Activated CD4-positive, alpha-beta T cell treated with anti-CD3 and anti-CD28 coated beads for 36 hours (primary cell): ENCODE measurements at regions not wholly inside any gene's neighbourhood (a gene's known extent, or its start where the extent isn't known, plus 50 kb on each side); places are given as distances from the start of the nearest gene placed in this dataset.

Experiments
- ATAC-seq: fragments of 200-7000 bp; cut with Tn5 transposase; one replicate; pipeline ENCODE4 v1.10.0; 2021; ENCODE audit warnings: mild to moderate bottlenecking, moderate library complexity
- CTCF ChIA-PET: fragments of 350-600 bp; sonication (Branson Sonifier 250); formaldehyde crosslinking; loops from one replicate; lab custom pipeline; 2021; ENCODE audit warnings: antibody characterized with exemption; lab: Charles Lee
- POLR2A ChIA-PET: fragments of 350-600 bp; sonication (Branson Sonifier 250); formaldehyde crosslinking; loops from one replicate; lab custom pipeline; 2021; ENCODE audit warnings: antibody characterized with exemption, inconsistent platforms; lab: Charles Lee
- DNase-seq: peaks from one replicate; pipeline ENCODE4 v3.0.0-alpha.2; 2020
- H3K27ac Mint-ChIP-seq: one replicate; pipeline ENCODE4 v1.8.0; 2021; ENCODE audit warnings: mixed read lengths
- H3K27me3 Mint-ChIP-seq: one replicate; pipeline ENCODE4 v1.8.0; 2021; ENCODE audit warnings: mixed read lengths
- H3K36me3 Mint-ChIP-seq: one replicate; pipeline ENCODE4 v1.8.0; 2021; ENCODE audit warnings: low read depth, mixed read lengths
- H3K4me1 Mint-ChIP-seq: one replicate; pipeline ENCODE4 v1.8.0; 2021; ENCODE audit warnings: mixed read lengths
- H3K4me3 Mint-ChIP-seq: one replicate; pipeline ENCODE4 v1.8.0; 2021; ENCODE audit warnings: mild to moderate bottlenecking, moderate library complexity, mixed read lengths
- H3K9me3 Mint-ChIP-seq: one replicate; pipeline ENCODE4 v1.8.0; 2021; ENCODE audit warnings: low read depth, mixed read lengths
- intact Hi-C, 2 experiments: fragments of 100-400 bp; cut with DNase I in 1 of 2; cut with micrococcal nuclease in 1 of 2; formaldehyde crosslinking; loops; one replicate each; pipeline versions ENCODE4 v1.14.2 to v1.15.1; 2022 to 2024; cut with DNase I, micrococcal nuclease

DNA sequence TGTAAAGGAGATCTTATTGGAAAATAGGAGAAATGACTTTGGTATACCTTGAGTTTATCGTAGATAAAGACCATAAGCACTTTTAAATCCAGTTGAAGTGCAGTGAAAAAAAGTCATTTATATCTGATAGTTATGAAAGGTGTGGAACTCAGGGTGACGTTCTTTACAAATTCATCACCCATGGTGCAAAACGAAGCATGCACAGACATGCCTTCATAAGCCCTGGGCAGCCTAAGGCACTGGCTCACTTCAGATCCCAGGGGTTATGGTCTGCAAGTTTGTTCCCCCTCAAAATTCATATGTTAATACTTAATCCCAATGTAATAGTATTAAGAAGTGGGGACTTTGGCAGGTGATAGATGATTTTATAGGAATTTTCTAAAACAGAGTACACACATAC lies 1216.4 kb upstream of the USP15 start:
- DNase-seq (no peak), ATAC-seq (no peak)
- no peaks in the 10 kb centered on the region for H3K4me1 Mint-ChIP-seq
- POLR2A ChIA-PET, result no interaction called here
- intact Hi-C loops, result no loop called here
- H3K4me3 Mint-ChIP-seq, result no peak overlapping the region
- no peaks in the 10 kb centered on the region for H3K36me3 Mint-ChIP-seq
- H3K27me3 Mint-ChIP-seq, result no peaks in the 10 kb centered on the region
- H3K9me3 Mint-ChIP-seq, result peaks cover 2% of the 10 kb centered on the region
- CTCF ChIA-PET, result no interaction called here
- no peak overlapping the region for H3K27ac Mint-ChIP-seq

DNA sequence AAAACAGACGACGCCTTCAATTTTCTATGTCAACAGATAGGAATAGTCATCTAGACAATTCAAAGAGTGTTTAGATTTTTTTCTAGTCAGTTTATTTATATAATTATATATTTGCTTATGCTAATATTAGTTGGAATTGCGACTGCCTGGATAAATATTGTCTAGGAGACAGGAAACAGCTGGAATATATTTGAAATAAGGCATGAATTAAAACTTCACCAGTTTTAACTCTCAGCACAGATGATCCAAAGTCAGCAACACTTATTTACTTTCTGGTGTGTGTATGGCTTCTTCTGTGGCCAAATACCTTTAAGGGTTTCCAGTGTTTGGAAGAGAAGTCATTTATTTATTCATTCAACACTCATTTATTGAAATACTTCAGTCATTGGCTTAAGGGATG lies 1215.4 kb upstream of the USP15 start:
- no peaks in the 10 kb centered on the region for H3K4me1 Mint-ChIP-seq
- CTCF ChIA-PET, result no interaction called here
- ATAC-seq, result no peak

DNA sequence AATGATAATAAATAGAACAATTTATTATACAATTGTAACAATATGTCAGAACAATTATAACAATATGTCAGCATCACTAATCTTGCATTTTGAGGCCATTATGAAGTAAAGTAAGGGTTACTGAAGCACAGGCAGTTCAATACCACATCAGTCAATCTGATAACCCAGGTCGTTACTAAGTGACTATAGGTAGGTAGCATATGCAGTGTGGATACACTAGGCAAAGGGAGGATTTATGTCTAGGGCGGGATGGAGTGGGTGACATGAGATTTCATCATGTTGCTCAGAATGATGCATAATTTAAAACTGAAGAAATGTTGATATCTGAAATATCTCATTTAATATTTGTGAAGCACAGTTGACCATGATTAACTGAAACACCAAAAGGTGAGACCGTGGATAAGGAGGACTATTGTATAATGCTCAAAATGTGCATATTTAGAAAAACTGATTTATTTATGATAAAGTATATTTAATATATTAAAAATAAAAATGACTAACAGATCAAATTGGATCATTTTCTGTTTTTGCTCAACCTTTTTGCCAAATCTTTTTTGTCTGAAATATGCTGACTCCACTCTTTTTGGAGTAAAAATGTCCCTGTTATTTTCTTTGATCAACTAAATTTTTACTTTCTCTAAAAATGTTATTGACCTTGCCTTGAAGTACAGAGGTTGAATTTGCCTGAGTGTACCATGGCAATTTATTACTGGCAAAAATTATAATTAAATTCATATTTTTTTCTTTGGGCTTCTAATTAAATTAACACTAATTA lies 1189.4 kb upstream of the USP15 start:
- Mint-ChIP-seq H3K36me3 (no peaks in the 10 kb centered on the region), H3K4me3 (no peak overlapping the region), H3K9me3 (no peaks in the 10 kb centered on the region), H3K27ac (no peak overlapping the region), H3K27me3 (no peaks in the 10 kb centered on the region), H3K4me1 (no peaks in the 10 kb centered on the region)
- CTCF ChIA-PET, result no interaction called here
- POLR2A ChIA-PET, result no interaction called here
- ATAC-seq (no peak), DNase-seq (no peak)
- intact Hi-C loops, result no loop called here

More for the DNA sequence above, 1215.4 kb upstream of the USP15 start:
- Mint-ChIP-seq H3K4me3 (no peak overlapping the region), H3K27me3 (no peaks in the 10 kb centered on the region), H3K36me3 (no peaks in the 10 kb centered on the region), H3K9me3 (peaks cover 2% of the 10 kb centered on the region), H3K27ac (no peak overlapping the region)
- DNase-seq, result no peak
- intact Hi-C loops, result no loop called here
- POLR2A ChIA-PET, result no interaction called here

DNA sequence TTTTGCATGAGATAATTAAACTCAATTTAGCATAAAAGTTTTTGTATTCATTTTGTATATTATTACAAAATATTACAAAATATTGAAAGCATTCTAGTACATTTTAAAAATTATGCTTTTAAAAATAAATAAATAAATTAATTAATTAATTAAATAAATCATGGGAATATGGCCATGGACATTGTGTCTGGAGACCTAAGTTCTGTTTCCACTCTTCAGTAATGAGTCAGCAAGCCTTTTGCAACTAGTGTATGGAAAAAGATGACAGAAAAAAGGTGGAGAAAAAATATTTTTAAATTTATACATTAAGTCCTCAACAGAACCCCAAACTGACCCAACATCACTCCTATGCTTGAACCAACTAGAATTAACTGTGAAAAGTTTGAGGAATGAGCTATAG lies 1187.5 kb upstream of the USP15 start:
- Mint-ChIP-seq H3K27ac (no peak overlapping the region), H3K9me3 (no peaks in the 10 kb centered on the region), H3K27me3 (no peaks in the 10 kb centered on the region), H3K4me3 (no peak overlapping the region), H3K36me3 (no peaks in the 10 kb centered on the region), H3K4me1 (no peaks in the 10 kb centered on the region)
- ATAC-seq, result no peak
- ChIA-PET CTCF (no interaction called here), POLR2A (no interaction called here)
- intact Hi-C loops, result no loop called here
- DNase-seq, result no peak

DNA sequence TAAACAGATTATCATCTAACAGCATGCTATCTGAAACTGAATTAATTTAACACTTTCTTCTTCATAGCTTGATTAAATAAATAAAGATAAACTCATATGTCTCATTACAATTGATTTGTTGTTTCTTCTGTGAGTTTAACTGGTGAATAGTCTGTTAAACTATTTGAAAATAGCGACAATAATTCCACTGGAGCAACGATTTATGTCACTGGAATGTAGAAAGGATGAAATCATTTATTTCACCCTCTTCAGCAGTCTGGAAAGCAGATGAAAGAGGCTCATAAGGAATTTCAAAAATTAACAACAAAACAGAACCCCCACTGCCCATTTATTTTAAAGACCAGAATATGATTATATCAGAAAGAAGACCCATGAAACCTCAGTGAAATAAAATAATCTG lies 1165.1 kb upstream of the USP15 start:
- no peak for ATAC-seq
- CTCF ChIA-PET, result no interaction called here
- Mint-ChIP-seq H3K4me3 (no peak overlapping the region), H3K9me3 (no peaks in the 10 kb centered on the region), H3K27ac (no peak overlapping the region), H3K27me3 (no peaks in the 10 kb centered on the region), H3K36me3 (no peaks in the 10 kb centered on the region), H3K4me1 (no peaks in the 10 kb centered on the region)
- no peak for DNase-seq
- intact Hi-C loops, result no loop called here
- POLR2A ChIA-PET, result no interaction called here

DNA sequence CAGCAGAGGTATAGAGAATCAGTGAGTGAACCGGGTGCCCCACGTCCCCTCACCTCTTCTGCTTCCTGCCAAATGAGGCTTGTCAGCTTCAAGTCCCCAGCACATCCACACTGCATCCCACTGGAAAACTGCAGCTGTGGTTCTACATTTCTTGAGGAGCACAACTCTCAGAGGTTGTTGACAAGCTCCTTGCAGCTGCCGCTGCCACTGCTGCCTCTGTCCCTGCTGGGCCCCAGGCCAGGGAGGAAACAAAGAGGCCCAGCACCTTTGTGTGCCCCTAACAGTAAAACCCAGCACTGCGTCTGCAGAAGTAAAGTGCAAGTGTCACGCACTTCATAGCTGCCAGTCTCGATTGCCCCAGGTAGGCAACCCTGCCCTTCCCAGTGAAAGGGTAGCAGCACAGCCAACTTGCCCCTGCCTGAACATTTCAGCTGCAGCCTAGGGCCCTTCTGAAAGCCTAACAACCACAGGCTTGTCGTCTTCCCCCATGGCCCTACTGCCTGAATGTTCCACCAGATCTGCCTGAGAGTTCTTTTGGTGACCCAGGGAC lies 1162.1 kb upstream of the USP15 start:
- Mint-ChIP-seq H3K4me3 (no peak overlapping the region), H3K4me1 (no peaks in the 10 kb centered on the region), H3K9me3 (peaks cover 3% of the 10 kb centered on the region), H3K27me3 (no peaks in the 10 kb centered on the region), H3K36me3 (no peaks in the 10 kb centered on the region), H3K27ac (no peak overlapping the region)
- intact Hi-C loops, result no loop called here
- POLR2A ChIA-PET, result no interaction called here
- CTCF ChIA-PET, result no interaction called here
- DNase-seq (no peak), ATAC-seq (no peak)

DNA sequence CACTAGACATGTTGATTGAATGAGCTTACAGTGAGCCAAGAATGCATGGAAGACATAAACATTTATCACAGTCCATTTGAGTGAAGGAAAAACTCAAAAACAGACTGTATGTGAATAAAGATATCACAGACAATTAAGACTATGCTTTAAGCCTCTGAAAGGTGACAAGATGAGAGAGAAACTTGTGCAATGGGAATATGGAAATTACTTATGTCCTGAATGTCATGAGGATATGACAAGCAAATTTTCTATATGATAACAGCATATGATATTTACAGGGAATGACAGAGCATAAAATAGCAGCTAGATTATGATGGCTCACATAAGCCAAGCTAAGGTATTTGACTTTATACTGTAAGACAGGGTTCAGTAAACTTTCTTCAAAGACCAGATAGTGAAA lies 1153.1 kb upstream of the USP15 start:
- ATAC-seq (no peak), DNase-seq (no peak)
- POLR2A ChIA-PET, result no interaction called here
- no peak overlapping the region for H3K4me3 Mint-ChIP-seq
- CTCF ChIA-PET, result no interaction called here
- H3K9me3 Mint-ChIP-seq, result peaks cover 14% of the 10 kb centered on the region
- H3K4me1 Mint-ChIP-seq, result no peaks in the 10 kb centered on the region
- H3K36me3 Mint-ChIP-seq, result no peaks in the 10 kb centered on the region
- intact Hi-C loops, result no loop called here
- no peaks in the 10 kb centered on the region for H3K27me3 Mint-ChIP-seq
- H3K27ac Mint-ChIP-seq, result no peak overlapping the region

DNA sequence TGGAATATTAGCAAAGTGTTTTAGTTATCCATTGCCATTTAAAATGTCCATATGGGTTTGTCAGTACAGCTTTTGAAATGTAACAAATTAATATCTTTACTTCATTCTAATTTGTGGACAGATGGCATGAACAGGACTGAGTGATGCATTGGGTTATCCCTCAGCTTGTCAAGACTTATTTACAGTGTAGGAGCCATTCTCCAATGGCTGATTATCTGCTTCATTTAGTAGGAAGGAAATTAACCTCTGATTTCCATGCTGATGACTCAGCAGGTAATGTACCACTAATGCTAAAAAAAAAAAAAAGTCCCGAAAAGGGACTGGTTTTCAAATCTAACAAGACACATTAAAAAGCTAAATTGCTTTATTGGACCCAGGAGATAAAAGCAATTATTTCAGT lies 1149.0 kb upstream of the USP15 start:
- H3K4me1 Mint-ChIP-seq, result no peaks in the 10 kb centered on the region
- no peak for DNase-seq
- no peak overlapping the region for H3K4me3 Mint-ChIP-seq
- ChIA-PET POLR2A (no interaction called here), CTCF (interaction anchor here (0.5 kb wide), 1 partner anchor 134 kb away, joined by 3 read pairs; no protein-coding TSS in a partner anchor)
- H3K9me3 Mint-ChIP-seq, result peaks cover 5% of the 10 kb centered on the region
- ATAC-seq, result no peak
- H3K27ac Mint-ChIP-seq, result no peak overlapping the region
- intact Hi-C loops, result no loop called here
- H3K36me3 Mint-ChIP-seq, result no peaks in the 10 kb centered on the region
- no peaks in the 10 kb centered on the region for H3K27me3 Mint-ChIP-seq

DNA sequence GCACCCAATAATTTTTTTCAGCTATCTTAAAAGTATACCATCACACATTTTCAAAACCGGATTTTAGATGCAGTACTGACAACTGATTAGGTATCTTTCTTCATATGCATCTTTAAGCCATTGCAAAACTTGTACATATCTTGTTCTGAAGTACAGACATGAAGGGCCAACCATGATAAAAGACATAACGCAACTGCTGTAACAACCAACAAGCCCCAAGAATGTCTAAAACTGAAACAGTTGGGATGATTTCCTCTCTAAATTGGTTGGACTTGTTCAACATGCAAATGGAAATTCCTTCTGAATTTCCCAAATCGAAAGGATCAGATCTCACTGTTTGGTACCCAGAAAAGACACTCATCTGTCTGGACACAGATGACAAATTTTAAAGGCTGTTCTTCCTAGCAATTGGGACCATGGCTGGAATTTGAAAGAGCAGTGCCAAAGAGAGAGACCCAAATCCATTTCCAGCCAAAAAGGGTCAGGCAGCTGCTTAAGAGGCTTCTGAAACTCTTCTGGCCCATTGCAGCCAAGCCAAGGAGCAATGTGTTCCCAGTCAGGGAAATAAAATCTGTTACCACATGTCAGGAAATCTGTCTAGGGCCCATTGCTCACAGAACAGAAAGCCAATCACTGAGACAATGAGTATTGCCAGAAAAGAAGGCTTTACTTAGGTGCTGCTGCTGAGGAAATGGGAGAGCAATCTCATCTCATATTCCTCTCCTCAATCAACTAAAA lies 1122.4 kb upstream of the USP15 start:
- no peak overlapping the region for H3K4me3 Mint-ChIP-seq
- ChIA-PET CTCF (no interaction called here), POLR2A (no interaction called here)
- intact Hi-C loops, result no loop called here
- no peaks in the 10 kb centered on the region for H3K36me3 Mint-ChIP-seq
- peaks cover 15% of the 10 kb centered on the region for H3K9me3 Mint-ChIP-seq
- H3K4me1 Mint-ChIP-seq, result no peaks in the 10 kb centered on the region
- no peak for DNase-seq
- no peaks in the 10 kb centered on the region for H3K27me3 Mint-ChIP-seq
- H3K27ac Mint-ChIP-seq, result no peak overlapping the region
- ATAC-seq, result no peak

DNA sequence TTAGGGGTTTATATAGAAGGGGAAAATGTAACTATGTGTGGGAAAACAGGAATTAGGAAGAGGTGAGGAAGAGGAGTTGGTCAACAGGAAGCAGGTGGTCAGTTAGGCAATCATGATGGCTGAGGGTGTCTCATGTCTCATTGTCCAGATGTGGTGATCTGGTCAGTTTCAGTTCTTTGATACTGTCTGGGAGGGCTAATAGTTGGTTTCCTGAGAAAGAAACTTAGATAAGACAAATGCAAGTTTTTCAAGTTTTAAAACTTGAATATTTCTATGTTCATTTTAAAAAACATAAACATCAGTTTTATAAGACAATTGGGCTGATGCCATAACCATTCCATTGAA lies 1121.8 kb upstream of the USP15 start:
- ChIA-PET POLR2A (no interaction called here), CTCF (no interaction called here)
- Mint-ChIP-seq H3K9me3 (peaks cover 15% of the 10 kb centered on the region), H3K27me3 (no peaks in the 10 kb centered on the region), H3K27ac (no peak overlapping the region), H3K4me3 (no peak overlapping the region), H3K4me1 (no peaks in the 10 kb centered on the region), H3K36me3 (no peaks in the 10 kb centered on the region)
- intact Hi-C loops, result no loop called here
- no peak for DNase-seq
- no peak for ATAC-seq

DNA sequence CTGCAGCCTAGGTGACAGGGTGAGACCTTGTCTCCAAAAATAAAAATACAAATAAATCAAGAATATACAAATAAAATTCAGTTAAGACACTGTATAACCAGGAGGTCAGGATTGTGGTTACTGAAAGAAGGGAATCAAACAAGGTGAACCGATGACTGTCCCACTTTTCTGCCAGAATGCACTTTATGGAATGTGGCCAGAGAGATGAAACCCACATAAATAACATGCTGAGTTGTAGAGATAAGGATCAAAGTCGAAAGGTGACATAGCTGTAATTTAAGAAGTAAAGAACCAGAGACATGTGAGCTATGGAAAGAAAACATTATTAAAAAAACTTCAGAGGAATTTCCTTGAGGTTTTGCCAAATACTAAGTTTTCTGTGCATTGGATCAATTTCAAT lies 1098.2 kb upstream of the USP15 start:
- DNase-seq, result no peak
- ChIA-PET CTCF (no interaction called here), POLR2A (no interaction called here)
- Mint-ChIP-seq H3K4me1 (no peaks in the 10 kb centered on the region), H3K9me3 (peaks cover 23% of the 10 kb centered on the region), H3K27ac (no peak overlapping the region), H3K36me3 (no peaks in the 10 kb centered on the region), H3K27me3 (no peaks in the 10 kb centered on the region), H3K4me3 (no peak overlapping the region)
- intact Hi-C loops, result no loop called here
- ATAC-seq, result no peak
